DOHH2 (cell line): ENCODE measurements at regions not wholly inside any gene's neighbourhood (a gene's known extent, or its start where the extent isn't known, plus 50 kb on each side); places are given as distances from the start of the nearest gene placed in this dataset.

Experiments
- CTCF ChIP-seq: fragments of 200-600 bp; sonication (generic); IDR thresholded peaks from one replicate; pipeline ENCODE4 v1.5.1; 2014; ENCODE audit warnings: antibody characterized with exemption, mild to moderate bottlenecking, low read depth, low read length; ENCODE audit not compliant: poor library complexity, severe bottlenecking
- EZH2phosphoT487 ChIP-seq: fragments of 200-600 bp; sonication (generic); IDR thresholded peaks from 2 replicates; pipeline ENCODE4 v1.6.1; 2017; ENCODE audit warnings: borderline replicate concordance, mild to moderate bottlenecking, antibody characterized with exemption, low read length, moderate library complexity, mixed read lengths

GRCh38 chr3:34207002-34207401 is 408.6 kb downstream of the PDCD6IP start:
- TF ChIP-seq CTCF (no peak), EZH2phosphoT487 (no peak)
